ENCODE measurements at regions not wholly inside any gene's neighbourhood (a gene's known extent, or its start where the extent isn't known, plus 50 kb on each side); places are given as distances from the start of the nearest gene placed in this dataset.

DNA sequence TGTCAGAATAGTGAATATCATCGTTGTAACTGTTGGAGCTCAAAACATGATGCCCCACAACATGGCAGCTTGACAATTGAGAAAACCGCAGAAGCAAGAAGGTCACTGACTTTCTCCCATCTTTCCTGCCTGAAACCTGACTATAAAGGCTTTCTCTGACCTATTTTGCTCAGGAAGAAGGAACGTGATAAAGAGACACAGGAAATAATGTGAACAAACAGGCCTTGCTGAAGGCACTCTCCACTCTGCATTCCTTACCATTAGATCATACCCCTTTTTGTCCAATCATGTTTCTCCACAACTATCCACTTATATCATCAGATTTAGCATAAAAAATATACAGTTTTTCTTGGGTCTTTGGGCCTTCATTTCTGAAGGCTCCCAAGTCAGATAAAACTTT, 916.8 kb downstream of the METTL15 start:
- DNase-seq = no peak
- peaks cover 0 to 5% (median under 1%) of the 10 kb centered on the region in 4 donors for H3K9me3 ChIP-seq (ENCODE audit: control insufficient read depth in 4 of 4, insufficient read depth in 3 of 4, low read length in 3 of 4)
- WGBS, 2 donors = 65 to 74% methylated on average over 3 of the region's 3 CpGs
- no peak overlapping the region for H3K27ac ChIP-seq (ENCODE audit: low read depth in 1 of 2, low read length in 1 of 2)
- ATAC-seq (ENCODE audit: insufficient read depth, low FRiP score) = no peak
- no peaks in the 10 kb centered on the region for H3K27me3 ChIP-seq (ENCODE audit: control insufficient read depth in 3 of 3, insufficient read depth in 3 of 3, low read length in 2 of 3)
- no peaks in the 10 kb centered on the region for H3K36me3 ChIP-seq (ENCODE audit: control insufficient read depth in 4 of 4, insufficient read depth in 4 of 4, low read length in 4 of 4)
- TF ChIP-seq, protein P1, sequence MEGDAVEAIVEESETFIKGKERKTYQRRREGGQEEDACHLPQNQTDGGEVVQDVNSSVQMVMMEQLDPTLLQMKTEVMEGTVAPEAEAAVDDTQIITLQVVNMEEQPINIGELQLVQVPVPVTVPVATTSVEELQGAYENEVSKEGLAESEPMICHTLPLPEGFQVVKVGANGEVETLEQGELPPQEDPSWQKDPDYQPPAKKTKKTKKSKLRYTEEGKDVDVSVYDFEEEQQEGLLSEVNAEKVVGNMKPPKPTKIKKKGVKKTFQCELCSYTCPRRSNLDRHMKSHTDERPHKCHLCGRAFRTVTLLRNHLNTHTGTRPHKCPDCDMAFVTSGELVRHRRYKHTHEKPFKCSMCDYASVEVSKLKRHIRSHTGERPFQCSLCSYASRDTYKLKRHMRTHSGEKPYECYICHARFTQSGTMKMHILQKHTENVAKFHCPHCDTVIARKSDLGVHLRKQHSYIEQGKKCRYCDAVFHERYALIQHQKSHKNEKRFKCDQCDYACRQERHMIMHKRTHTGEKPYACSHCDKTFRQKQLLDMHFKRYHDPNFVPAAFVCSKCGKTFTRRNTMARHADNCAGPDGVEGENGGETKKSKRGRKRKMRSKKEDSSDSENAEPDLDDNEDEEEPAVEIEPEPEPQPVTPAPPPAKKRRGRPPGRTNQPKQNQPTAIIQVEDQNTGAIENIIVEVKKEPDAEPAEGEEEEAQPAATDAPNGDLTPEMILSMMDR (IDR thresholded peaks at IDR 0.05; ENCODE audit: control extremely low read depth, extremely low read depth) = no peak
- no peak overlapping the region for H3K9ac ChIP-seq (ENCODE audit: insufficient read depth in 1 of 2, low read length in 2 of 2)
- H3K4me1 ChIP-seq (ENCODE audit: control insufficient read depth in 5 of 5, insufficient read depth in 5 of 5, low read length in 5 of 5) = no peaks in the 10 kb centered on the region
- no peak overlapping the region for H3K4me3 ChIP-seq

DNA sequence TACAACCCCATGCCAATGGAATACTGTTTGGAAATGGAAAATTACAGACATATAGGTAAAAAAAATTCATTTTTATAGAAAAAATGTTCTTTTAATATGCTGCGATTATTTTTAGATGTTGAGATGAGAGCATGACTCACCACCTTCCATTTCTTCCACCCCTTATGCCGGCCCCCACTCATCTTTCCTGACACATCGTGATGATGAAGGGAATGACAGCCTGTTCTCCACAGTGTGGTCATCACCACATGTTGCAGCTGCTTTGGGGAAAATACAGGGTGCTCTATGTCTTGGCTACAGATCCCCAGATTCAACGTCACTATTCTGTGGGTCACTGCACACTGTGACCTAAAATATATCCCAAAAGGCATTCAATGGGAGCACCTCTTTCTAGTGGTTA, 916.2 kb downstream of the METTL15 start:
- no peak for DNase-seq
- Histone ChIP-seq H3K4me3 (no peak overlapping the region), H3K27me3 (ENCODE audit: control insufficient read depth in 3 of 3, insufficient read depth in 3 of 3, low read length in 2 of 3) (no peaks in the 10 kb centered on the region), H3K36me3 (ENCODE audit: control insufficient read depth in 4 of 4, insufficient read depth in 4 of 4, low read length in 4 of 4) (no peaks in the 10 kb centered on the region), H3K9ac (ENCODE audit: insufficient read depth in 1 of 2, low read length in 2 of 2) (no peak overlapping the region), H3K27ac (ENCODE audit: low read depth in 1 of 2, low read length in 1 of 2) (no peak overlapping the region), H3K9me3 (ENCODE audit: control insufficient read depth in 4 of 4, insufficient read depth in 3 of 4, low read length in 3 of 4) (peaks cover 0 to 5% (median under 1%) of the 10 kb centered on the region in 4 donors), H3K4me1 (ENCODE audit: control insufficient read depth in 5 of 5, insufficient read depth in 5 of 5, low read length in 5 of 5) (no peaks in the 10 kb centered on the region)
- TF ChIP-seq, protein P1 (IDR thresholded peaks at IDR 0.05; ENCODE audit: control extremely low read depth, extremely low read depth) = no peak
- 87 to 91% methylated on average over 4 of the region's 4 CpGs for WGBS, 2 donors
- ATAC-seq (ENCODE audit: insufficient read depth, low FRiP score) = no peak

DNA sequence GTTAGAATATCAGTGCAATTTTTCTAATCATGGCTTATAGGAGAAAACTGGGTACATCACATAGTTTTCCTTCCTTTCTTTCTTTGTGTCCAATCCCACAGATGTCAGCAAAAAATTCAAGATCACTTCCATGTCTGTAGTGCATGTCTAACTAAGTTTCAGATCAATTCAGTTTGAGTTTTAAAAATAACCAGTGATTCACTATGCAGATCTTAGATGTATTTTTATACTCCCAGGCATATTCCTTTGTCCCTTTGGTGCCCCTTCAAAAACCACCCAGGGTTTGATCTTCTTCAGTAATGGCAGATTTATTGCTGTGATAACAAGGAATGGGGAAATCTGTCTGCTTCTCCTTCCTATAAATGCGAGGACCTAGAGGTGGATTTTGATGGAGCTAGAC, 915.6 kb downstream of the METTL15 start:
- peaks cover 0 to 5% (median under 1%) of the 10 kb centered on the region in 4 donors for H3K9me3 ChIP-seq (ENCODE audit: control insufficient read depth in 4 of 4, insufficient read depth in 3 of 4, low read length in 3 of 4)
- H3K4me3 ChIP-seq = no peak overlapping the region
- no peak for ATAC-seq (ENCODE audit: insufficient read depth, low FRiP score)
- H3K36me3 ChIP-seq (ENCODE audit: control insufficient read depth in 4 of 4, insufficient read depth in 4 of 4, low read length in 4 of 4) = no peaks in the 10 kb centered on the region
- H3K4me1 ChIP-seq (ENCODE audit: control insufficient read depth in 5 of 5, insufficient read depth in 5 of 5, low read length in 5 of 5) = no peaks in the 10 kb centered on the region
- no peak overlapping the region for H3K27ac ChIP-seq (ENCODE audit: low read depth in 1 of 2, low read length in 1 of 2)
- WGBS, 2 donors = 68 to 77% methylated on average over 1 of the region's 1 CpG
- no peaks in the 10 kb centered on the region for H3K27me3 ChIP-seq (ENCODE audit: control insufficient read depth in 3 of 3, insufficient read depth in 3 of 3, low read length in 2 of 3)
- no peak for DNase-seq
- H3K9ac ChIP-seq (ENCODE audit: insufficient read depth in 1 of 2, low read length in 2 of 2) = no peak overlapping the region
- TF ChIP-seq, protein P1 (IDR thresholded peaks at IDR 0.05; ENCODE audit: control extremely low read depth, extremely low read depth) = no peak

DNA sequence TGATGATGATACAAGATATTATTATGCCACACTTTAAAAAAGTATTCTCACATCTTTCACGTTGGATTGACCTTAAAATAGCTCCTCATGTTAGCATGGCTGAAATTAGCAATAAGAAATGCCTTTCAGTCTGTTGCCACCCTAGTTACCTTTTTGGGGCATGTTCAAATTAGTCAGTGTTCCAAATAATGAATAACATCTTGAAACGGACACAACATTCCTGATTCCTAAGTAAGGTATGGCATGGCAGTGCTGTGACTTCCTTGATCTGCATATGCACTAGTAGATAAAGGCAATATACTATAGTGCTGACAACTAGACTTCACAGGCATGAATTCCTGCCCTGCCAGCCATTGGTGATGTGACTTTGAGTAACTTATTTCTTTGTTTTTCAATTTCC, 914.5 kb downstream of the METTL15 start:
- WGBS, 2 donors = 47 to 56% methylated on average over 2 of the region's 2 CpGs
- H3K4me3 ChIP-seq = no peak overlapping the region
- TF ChIP-seq, protein P1 (IDR thresholded peaks at IDR 0.05; ENCODE audit: control extremely low read depth, extremely low read depth) = no peak

More for the DNA sequence above, 914.5 kb downstream of the METTL15 start:
- no peak overlapping the region for H3K9ac ChIP-seq (ENCODE audit: insufficient read depth in 1 of 2, low read length in 2 of 2)
- DNase-seq (no peak), ATAC-seq (ENCODE audit: insufficient read depth, low FRiP score) (no peak)
- H3K27ac ChIP-seq (ENCODE audit: low read depth in 1 of 2, low read length in 1 of 2) = no peak overlapping the region
- H3K9me3 ChIP-seq (ENCODE audit: control insufficient read depth in 4 of 4, insufficient read depth in 3 of 4, low read length in 3 of 4) = peaks cover 0 to 5% (median under 1%) of the 10 kb centered on the region in 4 donors
- H3K27me3 ChIP-seq (ENCODE audit: control insufficient read depth in 3 of 3, insufficient read depth in 3 of 3, low read length in 2 of 3) = no peaks in the 10 kb centered on the region
- no peaks in the 10 kb centered on the region for H3K4me1 ChIP-seq (ENCODE audit: control insufficient read depth in 5 of 5, insufficient read depth in 5 of 5, low read length in 5 of 5)
- H3K36me3 ChIP-seq (ENCODE audit: control insufficient read depth in 4 of 4, insufficient read depth in 4 of 4, low read length in 4 of 4) = no peaks in the 10 kb centered on the region

All from lung (tissue), 11 donors.